ENCODE measurements at regions not wholly inside any gene's neighbourhood (a gene's known extent, or its start where the extent isn't known, plus 50 kb on each side); places are given as distances from the start of the nearest gene placed in this dataset.

GRCh38 chr3:124260206-124260915, 268.4 kb upstream of the ROPN1 start:
- Histone ChIP-seq H3K27me3 (ENCODE audit: insufficient read depth, low read length) (no peaks in the 10 kb centered on the region), H3K27ac (ENCODE audit: low read depth, low read length) (peak overlapping the region; percentile 9), H3K36me3 (ENCODE audit: insufficient read depth, low read length) (no peaks in the 10 kb centered on the region), H3K79me2 (ENCODE audit: insufficient read depth, low read length) (no peaks in the 10 kb centered on the region), H3K9me3 (ENCODE audit: low read depth, low read length) (no peaks in the 10 kb centered on the region), H2AFZ (ENCODE audit: low read length) (peak overlapping the region; percentile 43), H3K4me3 (ENCODE audit: insufficient read depth, low read length) (no peak overlapping the region), H3K4me2 (ENCODE audit: insufficient read depth, low read length) (peak overlapping the region; percentile 5), H4K20me1 (ENCODE audit: insufficient read depth, low read length) (no peaks in the 10 kb centered on the region), H3K4me1 (ENCODE audit: insufficient read depth, low read length) (peaks cover 31% of the 10 kb centered on the region)
- TF ChIP-seq, protein P1, sequence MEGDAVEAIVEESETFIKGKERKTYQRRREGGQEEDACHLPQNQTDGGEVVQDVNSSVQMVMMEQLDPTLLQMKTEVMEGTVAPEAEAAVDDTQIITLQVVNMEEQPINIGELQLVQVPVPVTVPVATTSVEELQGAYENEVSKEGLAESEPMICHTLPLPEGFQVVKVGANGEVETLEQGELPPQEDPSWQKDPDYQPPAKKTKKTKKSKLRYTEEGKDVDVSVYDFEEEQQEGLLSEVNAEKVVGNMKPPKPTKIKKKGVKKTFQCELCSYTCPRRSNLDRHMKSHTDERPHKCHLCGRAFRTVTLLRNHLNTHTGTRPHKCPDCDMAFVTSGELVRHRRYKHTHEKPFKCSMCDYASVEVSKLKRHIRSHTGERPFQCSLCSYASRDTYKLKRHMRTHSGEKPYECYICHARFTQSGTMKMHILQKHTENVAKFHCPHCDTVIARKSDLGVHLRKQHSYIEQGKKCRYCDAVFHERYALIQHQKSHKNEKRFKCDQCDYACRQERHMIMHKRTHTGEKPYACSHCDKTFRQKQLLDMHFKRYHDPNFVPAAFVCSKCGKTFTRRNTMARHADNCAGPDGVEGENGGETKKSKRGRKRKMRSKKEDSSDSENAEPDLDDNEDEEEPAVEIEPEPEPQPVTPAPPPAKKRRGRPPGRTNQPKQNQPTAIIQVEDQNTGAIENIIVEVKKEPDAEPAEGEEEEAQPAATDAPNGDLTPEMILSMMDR (IDR thresholded peaks at IDR 0.05; ENCODE audit: extremely low read depth, low read depth, low read length): no peak
- peak; percentile 87 for DNase-seq (ENCODE audit: insufficient read length, low spot score, missing footprints)

DNA sequence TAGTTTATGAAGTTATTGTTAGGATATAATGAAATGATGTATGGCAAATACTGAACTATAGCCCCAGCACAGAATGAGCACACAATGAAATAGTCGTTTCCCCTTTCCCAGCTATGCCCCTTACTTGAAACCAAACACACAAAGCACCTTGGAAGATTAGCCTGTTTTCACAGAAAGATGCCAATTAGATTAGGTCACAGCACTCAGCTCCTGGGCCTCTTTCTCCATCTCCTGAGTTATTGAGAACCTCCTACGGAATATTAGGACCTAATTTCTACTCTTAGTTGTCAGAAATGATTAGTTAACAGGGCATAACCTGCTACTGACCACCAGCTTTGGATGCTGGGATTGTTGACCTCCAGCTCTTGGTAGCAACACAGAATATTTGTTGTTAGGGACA, 269.4 kb upstream of the ROPN1 start:
- H3K4me1 ChIP-seq (ENCODE audit: insufficient read depth, low read length): peaks cover 31% of the 10 kb centered on the region
- no peaks in the 10 kb centered on the region for H3K27me3 ChIP-seq (ENCODE audit: insufficient read depth, low read length)
- H3K4me2 ChIP-seq (ENCODE audit: insufficient read depth, low read length): no peak overlapping the region
- DNase-seq (ENCODE audit: insufficient read length, low spot score, missing footprints): no peak
- no peaks in the 10 kb centered on the region for H3K36me3 ChIP-seq (ENCODE audit: insufficient read depth, low read length)
- no peak overlapping the region for H2AFZ ChIP-seq (ENCODE audit: low read length)
- no peak overlapping the region for H3K4me3 ChIP-seq (ENCODE audit: insufficient read depth, low read length)
- TF ChIP-seq, protein P1 (IDR thresholded peaks at IDR 0.05; ENCODE audit: extremely low read depth, low read depth, low read length): no peak
- H3K79me2 ChIP-seq (ENCODE audit: insufficient read depth, low read length): no peaks in the 10 kb centered on the region
- no peaks in the 10 kb centered on the region for H4K20me1 ChIP-seq (ENCODE audit: insufficient read depth, low read length)
- H3K27ac ChIP-seq (ENCODE audit: low read depth, low read length): no peak overlapping the region
- H3K9me3 ChIP-seq (ENCODE audit: low read depth, low read length): no peaks in the 10 kb centered on the region

GRCh38 chr3:124263168-124263567, 271.2 kb upstream of the ROPN1 start:
- H3K27ac ChIP-seq (ENCODE audit: low read depth, low read length): no peak overlapping the region

DNA sequence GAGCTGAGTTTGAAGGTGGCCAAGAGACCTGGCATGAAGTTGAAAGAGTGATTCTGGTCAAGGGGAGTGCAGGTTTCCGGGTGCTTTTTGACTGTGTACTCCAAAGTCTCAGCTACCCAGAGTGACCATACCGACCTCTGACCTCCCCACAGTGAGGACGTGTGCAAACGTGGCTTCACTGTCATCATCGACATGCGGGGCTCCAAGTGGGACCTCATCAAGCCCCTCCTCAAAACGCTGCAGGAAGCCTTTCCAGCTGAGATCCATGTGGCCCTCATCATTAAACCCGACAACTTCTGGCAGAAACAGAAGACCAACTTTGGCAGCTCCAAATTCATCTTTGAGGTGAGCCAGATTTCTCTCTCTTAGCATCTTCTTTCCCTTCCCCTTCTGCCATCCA, 272.4 kb upstream of the ROPN1 start:
- TF ChIP-seq, protein P1 (IDR thresholded peaks at IDR 0.05; ENCODE audit: extremely low read depth, low read depth, low read length): no peak
- H3K4me3 ChIP-seq (ENCODE audit: insufficient read depth, low read length): no peak overlapping the region
- no peaks in the 10 kb centered on the region for H3K9me3 ChIP-seq (ENCODE audit: low read depth, low read length)
- H3K36me3 ChIP-seq (ENCODE audit: insufficient read depth, low read length): no peaks in the 10 kb centered on the region
- no peak overlapping the region for H3K27ac ChIP-seq (ENCODE audit: low read depth, low read length)
- no peaks in the 10 kb centered on the region for H4K20me1 ChIP-seq (ENCODE audit: insufficient read depth, low read length)
- no peaks in the 10 kb centered on the region for H3K27me3 ChIP-seq (ENCODE audit: insufficient read depth, low read length)
- peaks cover 26% of the 10 kb centered on the region for H3K4me1 ChIP-seq (ENCODE audit: insufficient read depth, low read length)
- no peak for DNase-seq (ENCODE audit: insufficient read length, low spot score, missing footprints)
- H3K4me2 ChIP-seq (ENCODE audit: insufficient read depth, low read length): no peak overlapping the region
- no peaks in the 10 kb centered on the region for H3K79me2 ChIP-seq (ENCODE audit: insufficient read depth, low read length)
- no peak overlapping the region for H2AFZ ChIP-seq (ENCODE audit: low read length)

More at GRCh38 chr3:124263168-124263567, 271.2 kb upstream of the ROPN1 start:
- H3K4me1 ChIP-seq (ENCODE audit: insufficient read depth, low read length): peaks cover 29% of the 10 kb centered on the region
- no peaks in the 10 kb centered on the region for H4K20me1 ChIP-seq (ENCODE audit: insufficient read depth, low read length)
- peak overlapping the region; percentile 17 for H3K4me2 ChIP-seq (ENCODE audit: insufficient read depth, low read length)
- H3K79me2 ChIP-seq (ENCODE audit: insufficient read depth, low read length): no peaks in the 10 kb centered on the region
- TF ChIP-seq, protein P1 (IDR thresholded peaks at IDR 0.05; ENCODE audit: extremely low read depth, low read depth, low read length): no peak
- no peaks in the 10 kb centered on the region for H3K36me3 ChIP-seq (ENCODE audit: insufficient read depth, low read length)
- H3K9me3 ChIP-seq (ENCODE audit: low read depth, low read length): no peaks in the 10 kb centered on the region
- H2AFZ ChIP-seq (ENCODE audit: low read length): no peak overlapping the region
- no peak for DNase-seq (ENCODE audit: insufficient read length, low spot score, missing footprints)
- no peaks in the 10 kb centered on the region for H3K27me3 ChIP-seq (ENCODE audit: insufficient read depth, low read length)
- H3K4me3 ChIP-seq (ENCODE audit: insufficient read depth, low read length): no peak overlapping the region
